Neural progenitor cell (in vitro differentiated cells): ENCODE measurements at regions not wholly inside any gene's neighbourhood (a gene's known extent, or its start where the extent isn't known, plus 50 kb on each side); places are given as distances from the start of the nearest gene placed in this dataset.
A peak's percentile ranks its signal among the peaks of the same experiment; 100 is the strongest.

Source experiments
- DNase-seq: peaks from one replicate; pipeline ENCODE4 v3.0.0-alpha.2; 2016; ENCODE audit warnings: low spot score
- H2AFZ ChIP-seq: fragments of 200-600 bp; sonication (generic); replicated peaks from 2 replicates; pipeline ENCODE4 v1.6.1; 2016; ENCODE audit warnings: antibody characterized with exemption
- H3F3A ChIP-seq: fragments of 200-600 bp; sonication (generic); 2 replicates; pipeline ENCODE4 v1.6.1; 2016; ENCODE audit warnings: antibody characterized with exemption, low read depth
- H3K27ac ChIP-seq: fragments of 200-600 bp; sonication (generic); 2 replicates; pipeline ENCODE4 v1.5.1; 2016; ENCODE audit warnings: mild to moderate bottlenecking
- H3K27me3 ChIP-seq: fragments of 200-600 bp; sonication (generic); 2 replicates; pipeline ENCODE4 v1.6.1; 2016; ENCODE audit warnings: mild to moderate bottlenecking, moderate library complexity
- H3K36me3 ChIP-seq: fragments of 200-600 bp; sonication (generic); 2 replicates; pipeline ENCODE4 v1.5.1; 2016
- H3K4me1 ChIP-seq: fragments of 200-600 bp; sonication (generic); 2 replicates; pipeline ENCODE4 v1.6.1; 2016; ENCODE audit warnings: mixed run types
- H3K4me2 ChIP-seq: fragments of 200-600 bp; sonication (generic); 2 replicates; pipeline ENCODE4 v1.6.1; 2016
- H3K4me3 ChIP-seq: fragments of 200-600 bp; sonication (generic); 2 replicates; pipeline ENCODE4 v1.5.1; 2016
- H3K79me2 ChIP-seq: fragments of 200-600 bp; sonication (generic); 2 replicates; pipeline ENCODE4 v1.6.1; 2016; ENCODE audit warnings: low read depth
- H3K9ac ChIP-seq: fragments of 200-600 bp; sonication (generic); 2 replicates; pipeline ENCODE4 v1.6.1; 2016
- H3K9me3 ChIP-seq: fragments of 200-600 bp; sonication (generic); 2 replicates; pipeline ENCODE4 v1.5.1; 2016; ENCODE audit warnings: low read depth
- H4K20me1 ChIP-seq: fragments of 200-600 bp; sonication (generic); 2 replicates; pipeline ENCODE4 v1.6.1; 2016; ENCODE audit warnings: low read depth
- H3K27ac Mint-ChIP-seq: 3 replicates; pipeline ENCODE4 v1.8.0; 2021; ENCODE audit warnings: mixed read lengths
- H3K27me3 Mint-ChIP-seq: 2 replicates; pipeline ENCODE4 v1.8.0; 2022; ENCODE audit warnings: low read depth, mild to moderate bottlenecking, inconsistent platforms, moderate library complexity, mixed read lengths; ENCODE audit not compliant: insufficient read depth
- H3K36me3 Mint-ChIP-seq: 3 replicates; pipeline ENCODE4 v1.8.0; 2021; ENCODE audit warnings: mixed read lengths
- H3K4me1 Mint-ChIP-seq: 3 replicates; pipeline ENCODE4 v1.8.0; 2021; ENCODE audit warnings: mixed read lengths
- H3K4me3 Mint-ChIP-seq: 3 replicates; pipeline ENCODE4 v1.8.0; 2021; ENCODE audit warnings: mild to moderate bottlenecking, moderate library complexity, mixed read lengths
- H3K9me3 Mint-ChIP-seq: 3 replicates; pipeline ENCODE4 v1.8.0; 2020; ENCODE audit warnings: mixed read lengths
- CTCF ChIP-seq: fragments of 200-600 bp; sonication (generic); IDR thresholded peaks from 2 replicates; pipeline ENCODE4 v1.5.1; 2017; ENCODE audit warnings: antibody characterized with exemption, mild to moderate bottlenecking
- EZH2 ChIP-seq: fragments of 200-600 bp; sonication (generic); IDR thresholded peaks from 2 replicates; pipeline ENCODE4 v1.6.1; 2017; ENCODE audit warnings: antibody characterized with exemption, mild to moderate bottlenecking, moderate library complexity
- EZH2phosphoT487 ChIP-seq: fragments of 200-600 bp; sonication (generic); IDR thresholded peaks from 2 replicates; pipeline ENCODE4 v1.6.1; 2017; ENCODE audit warnings: antibody characterized with exemption

- H3K36me3 Mint-ChIP-seq: no peaks in the 10 kb centered on the region
- Histone ChIP-seq H3K4me2 (no peak overlapping the region), H3F3A (no peaks in the 10 kb centered on the region), H3K27ac (no peak overlapping the region), H2AFZ (no peak overlapping the region), H3K9me3 (no peaks in the 10 kb centered on the region), H4K20me1 (no peaks in the 10 kb centered on the region), H3K4me1 (peaks cover 7% of the 10 kb centered on the region), H3K9ac (no peak overlapping the region), H3K36me3 (no peaks in the 10 kb centered on the region), H3K4me3 (no peak overlapping the region), H3K79me2 (no peaks in the 10 kb centered on the region), H3K27me3 (no peaks in the 10 kb centered on the region)
- DNase-seq: no peak
- H3K27me3 Mint-ChIP-seq: no peaks in the 10 kb centered on the region
- no peak overlapping the region for H3K27ac Mint-ChIP-seq
- peaks cover 2% of the 10 kb centered on the region for H3K9me3 Mint-ChIP-seq
- H3K4me3 Mint-ChIP-seq: no peak overlapping the region
- TF ChIP-seq CTCF: no peak
- no peak for TF ChIP-seq EZH2phosphoT487
- TF ChIP-seq EZH2: no peak
- H3K4me1 Mint-ChIP-seq: peaks cover 3% of the 10 kb centered on the region
These were observed 159.7 kb downstream of the GOLIM4 start for GRCh38 chr3:167936019-167936418.

- no peak overlapping the region for H3K4me2 ChIP-seq
- H2AFZ ChIP-seq: no peak overlapping the region
- no peaks in the 10 kb centered on the region for H3K27me3 Mint-ChIP-seq
These were observed 165.3 kb downstream of the GOLIM4 start for GRCh38 chr3:167930453-167930852.

GRCh38 chr3:167929968-167930367 lies 165.8 kb downstream of the GOLIM4 start:
- Histone ChIP-seq H3F3A (no peaks in the 10 kb centered on the region), H3K36me3 (no peaks in the 10 kb centered on the region), H3K9me3 (no peaks in the 10 kb centered on the region), H2AFZ (peak overlapping the region; percentile 44), H3K27ac (no peak overlapping the region), H3K79me2 (no peaks in the 10 kb centered on the region), H3K4me1 (no peaks in the 10 kb centered on the region), H3K4me2 (no peak overlapping the region), H3K4me3 (no peak overlapping the region), H3K27me3 (no peaks in the 10 kb centered on the region), H4K20me1 (no peaks in the 10 kb centered on the region), H3K9ac (no peak overlapping the region)
- DNase-seq: no peak
- no peak for TF ChIP-seq EZH2phosphoT487
- no peak for TF ChIP-seq EZH2
- no peak for TF ChIP-seq CTCF
- Mint-ChIP-seq H3K27ac (no peak overlapping the region), H3K36me3 (no peaks in the 10 kb centered on the region), H3K4me1 (no peaks in the 10 kb centered on the region), H3K27me3 (no peaks in the 10 kb centered on the region), H3K4me3 (no peak overlapping the region), H3K9me3 (no peaks in the 10 kb centered on the region)

More at GRCh38 chr3:167930453-167930852, 165.3 kb downstream of the GOLIM4 start:
- no peak for DNase-seq
- Mint-ChIP-seq H3K9me3 (no peaks in the 10 kb centered on the region), H3K4me1 (no peaks in the 10 kb centered on the region), H3K27ac (no peak overlapping the region), H3K4me3 (no peak overlapping the region), H3K36me3 (no peaks in the 10 kb centered on the region)
- H3K9ac ChIP-seq: no peak overlapping the region
- no peak for TF ChIP-seq EZH2
- TF ChIP-seq CTCF: no peak
- no peak for TF ChIP-seq EZH2phosphoT487
- H3K36me3 ChIP-seq: no peaks in the 10 kb centered on the region
- no peak overlapping the region for H3K27ac ChIP-seq
- H3K27me3 ChIP-seq: no peaks in the 10 kb centered on the region
- no peaks in the 10 kb centered on the region for H3F3A ChIP-seq
- H3K4me1 ChIP-seq: no peaks in the 10 kb centered on the region
- H3K4me3 ChIP-seq: no peak overlapping the region
- H3K9me3 ChIP-seq: no peaks in the 10 kb centered on the region
- H4K20me1 ChIP-seq: no peaks in the 10 kb centered on the region
- no peaks in the 10 kb centered on the region for H3K79me2 ChIP-seq

GRCh38 chr3:167928381-167928780 lies 167.3 kb downstream of the GOLIM4 start:
- Histone ChIP-seq H3K9me3 (no peaks in the 10 kb centered on the region), H2AFZ (no peak overlapping the region), H3F3A (no peaks in the 10 kb centered on the region), H3K4me2 (no peak overlapping the region), H4K20me1 (no peaks in the 10 kb centered on the region), H3K36me3 (no peaks in the 10 kb centered on the region), H3K4me1 (no peaks in the 10 kb centered on the region), H3K27ac (no peak overlapping the region), H3K27me3 (no peaks in the 10 kb centered on the region), H3K79me2 (no peaks in the 10 kb centered on the region), H3K4me3 (no peak overlapping the region), H3K9ac (no peak overlapping the region)
- no peaks in the 10 kb centered on the region for H3K36me3 Mint-ChIP-seq
- no peak overlapping the region for H3K27ac Mint-ChIP-seq
- no peak overlapping the region for H3K4me3 Mint-ChIP-seq
- H3K27me3 Mint-ChIP-seq: peaks cover 2% of the 10 kb centered on the region
- H3K4me1 Mint-ChIP-seq: peaks cover 5% of the 10 kb centered on the region
- no peaks in the 10 kb centered on the region for H3K9me3 Mint-ChIP-seq
- TF ChIP-seq EZH2phosphoT487 (no peak), CTCF (no peak), EZH2 (no peak)
- DNase-seq: no peak
